Activated CD8-positive, alpha-beta T cell treated with anti-CD3 and anti-CD28 coated beads, Interleukin-2, amount 10 ng/mL, durations not matched to agents 7 days and 5 days (primary cell): ENCODE measurements at regions not wholly inside any gene's neighbourhood (a gene's known extent, or its start where the extent isn't known, plus 50 kb on each side); places are given as distances from the start of the nearest gene placed in this dataset.
"Not testable (repeated sequence)": the region's sequence is repeated elsewhere in the genome, so short reads cannot be mapped to it uniquely, and the experiment has no call there.

ENCODE experiments used
- ATAC-seq: fragments of 150-1000 bp; cut with Tn5 transposase; one replicate; pipeline ENCODE4 v1.10.0; 2021; ENCODE audit warnings: moderate library complexity
- CTCF ChIA-PET: fragments of 350-600 bp; sonication (Branson Sonifier 250); formaldehyde crosslinking; loops from one replicate; lab custom pipeline; 2021; ENCODE audit warnings: antibody characterized with exemption; lab: Charles Lee
- POLR2A ChIA-PET: fragments of 350-600 bp; sonication (Branson Sonifier 250); formaldehyde crosslinking; loops from one replicate; lab custom pipeline; 2021; ENCODE audit warnings: antibody characterized with exemption; lab: Charles Lee
- DNase-seq: peaks from one replicate; pipeline ENCODE4 v3.0.0-alpha.2; 2020
- H3K27ac Mint-ChIP-seq: one replicate; pipeline ENCODE4 v1.8.0; 2021; ENCODE audit warnings: mild to moderate bottlenecking, mixed read lengths
- H3K27me3 Mint-ChIP-seq: one replicate; pipeline ENCODE4 v1.8.0; 2021; ENCODE audit warnings: low read depth, mixed read lengths
- H3K36me3 Mint-ChIP-seq: one replicate; pipeline ENCODE4 v1.8.0; 2021; ENCODE audit warnings: low read depth, mixed read lengths
- H3K4me1 Mint-ChIP-seq: one replicate; pipeline ENCODE4 v1.8.0; 2021; ENCODE audit warnings: low read depth, mixed read lengths
- H3K4me3 Mint-ChIP-seq: one replicate; pipeline ENCODE4 v1.8.0; 2021; ENCODE audit warnings: mild to moderate bottlenecking, mixed read lengths
- H3K9me3 Mint-ChIP-seq: one replicate; pipeline ENCODE4 v1.8.0; 2022; ENCODE audit warnings: mixed read lengths; ENCODE audit not compliant: insufficient read depth

GRCh38 chr1:18565321-18565720 is 65.3 kb upstream of the PAX7 start:
- Mint-ChIP-seq H3K4me3 (no peak overlapping the region), H3K9me3 (no peaks in the 10 kb centered on the region), H3K27ac (no peak overlapping the region), H3K27me3 (peaks cover 5% of the 10 kb centered on the region), H3K4me1 (no peaks in the 10 kb centered on the region), H3K36me3 (no peaks in the 10 kb centered on the region)
- DNase-seq = no peak
- no peak for ATAC-seq
- ChIA-PET CTCF (interaction anchor here (0.8 kb wide), 1 partner anchor 12 kb away, joined by 3 read pairs; no protein-coding TSS in a partner anchor), POLR2A (no interaction called here)

DNA sequence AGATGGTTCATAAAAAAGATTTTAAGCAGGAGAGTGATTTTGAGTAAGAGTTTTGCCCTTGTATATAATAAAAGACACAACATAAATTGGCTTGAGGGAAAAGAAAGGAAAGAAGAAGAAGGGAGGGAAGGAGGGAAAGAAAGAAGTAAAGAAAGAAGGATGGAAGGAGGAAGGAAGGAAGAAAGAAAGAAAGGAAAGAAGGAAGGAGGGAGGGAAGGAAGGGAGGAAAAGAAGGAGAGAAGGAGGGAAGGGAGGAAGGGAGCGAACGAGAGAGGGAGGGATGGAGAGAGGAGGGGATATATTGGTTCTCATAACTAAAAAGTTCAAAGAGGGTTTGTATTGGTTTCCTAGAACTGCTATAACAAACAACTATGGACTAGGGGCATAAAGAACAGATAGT is 62.2 kb upstream of the PAX7 start:
- ChIA-PET CTCF (no interaction called here), POLR2A (no interaction called here)
- Mint-ChIP-seq H3K27me3 (peaks cover 2% of the 10 kb centered on the region), H3K4me1 (peaks cover 2% of the 10 kb centered on the region), H3K9me3 (no peaks in the 10 kb centered on the region), H3K36me3 (no peaks in the 10 kb centered on the region), H3K27ac (no peak overlapping the region), H3K4me3 (no peak overlapping the region)
- ATAC-seq (no peak), DNase-seq (no peak)

DNA sequence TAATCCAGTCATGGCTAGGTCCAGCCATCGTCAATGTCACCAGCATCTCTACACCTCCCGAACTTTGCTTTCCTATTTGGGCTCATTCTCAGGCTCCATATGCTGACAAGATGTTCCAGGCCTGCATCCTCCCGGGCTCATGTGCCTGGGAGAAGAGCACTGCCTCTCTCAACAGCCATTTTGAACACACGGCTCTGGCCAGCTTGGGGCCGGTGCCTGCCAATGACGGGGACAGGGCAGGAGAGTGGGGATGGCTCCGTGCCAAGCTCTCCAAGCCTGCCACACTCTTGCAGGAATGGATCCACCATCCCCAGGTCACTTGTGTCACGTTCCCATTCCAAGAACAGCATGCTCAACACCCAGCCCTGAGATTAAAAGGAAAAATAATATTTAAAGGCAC is 61.4 kb upstream of the PAX7 start:
- no peaks in the 10 kb centered on the region for H3K27me3 Mint-ChIP-seq
- H3K4me1 Mint-ChIP-seq = peaks cover 2% of the 10 kb centered on the region
- DNase-seq (no peak), ATAC-seq (no peak)
- no peaks in the 10 kb centered on the region for H3K36me3 Mint-ChIP-seq
- H3K4me3 Mint-ChIP-seq = no peak overlapping the region
- ChIA-PET CTCF (interaction anchor here (1.9 kb wide), 1 partner anchor 12 kb away, joined by 6 read pairs; no protein-coding TSS in a partner anchor), POLR2A (interaction anchor here (0.7 kb wide), 1 partner anchor 315 kb away, joined by 3 read pairs; no protein-coding TSS in a partner anchor)
- no peak overlapping the region for H3K27ac Mint-ChIP-seq
- H3K9me3 Mint-ChIP-seq = no peaks in the 10 kb centered on the region

DNA sequence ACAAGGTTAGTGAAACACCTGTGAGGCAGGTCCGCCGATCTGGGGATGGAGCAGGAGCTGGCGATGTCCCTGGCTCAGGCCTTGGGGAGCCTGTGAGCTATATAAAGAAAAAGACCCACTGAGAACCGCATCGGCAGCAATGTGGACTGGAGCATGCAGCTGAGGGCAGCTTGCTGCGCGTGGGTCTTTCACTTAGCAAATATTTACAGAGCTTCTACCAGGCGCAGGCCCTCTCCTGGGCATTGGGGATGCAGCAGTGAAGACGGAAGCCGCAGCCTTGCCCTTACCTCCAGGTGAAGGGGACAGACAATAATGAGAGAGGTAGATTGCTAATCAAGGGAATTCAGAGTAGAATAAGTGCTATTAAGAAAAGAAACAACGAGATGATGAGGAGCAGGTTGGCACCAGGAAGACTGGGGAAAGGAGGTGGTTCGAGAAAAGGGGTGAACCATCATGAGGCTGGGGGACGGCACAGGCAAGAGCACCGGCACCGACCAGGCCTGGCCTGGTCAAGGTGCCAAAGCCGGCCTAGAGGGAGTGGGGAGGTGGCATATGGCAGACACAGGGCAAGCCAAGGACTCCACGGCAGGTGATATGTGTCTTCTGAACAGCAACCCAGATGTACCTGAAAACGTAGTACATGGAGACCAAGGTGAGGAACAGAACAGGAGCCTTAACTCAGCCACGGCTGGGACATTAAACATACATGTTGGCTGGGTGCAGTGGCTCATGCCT is 60.7 kb upstream of the PAX7 start:
- CTCF ChIA-PET = interaction anchor here (1.9 kb wide), 1 partner anchor 12 kb away, joined by 6 read pairs; no protein-coding TSS in a partner anchor
- Mint-ChIP-seq H3K9me3 (no peaks in the 10 kb centered on the region), H3K4me3 (no peak overlapping the region), H3K27me3 (no peaks in the 10 kb centered on the region), H3K27ac (no peak overlapping the region), H3K4me1 (peaks cover 2% of the 10 kb centered on the region), H3K36me3 (no peaks in the 10 kb centered on the region)
- POLR2A ChIA-PET = interaction anchor here (0.7 kb wide), 1 partner anchor 316 kb away, joined by 3 read pairs; no protein-coding TSS in a partner anchor
- no peak for ATAC-seq
- no peak for DNase-seq

DNA sequence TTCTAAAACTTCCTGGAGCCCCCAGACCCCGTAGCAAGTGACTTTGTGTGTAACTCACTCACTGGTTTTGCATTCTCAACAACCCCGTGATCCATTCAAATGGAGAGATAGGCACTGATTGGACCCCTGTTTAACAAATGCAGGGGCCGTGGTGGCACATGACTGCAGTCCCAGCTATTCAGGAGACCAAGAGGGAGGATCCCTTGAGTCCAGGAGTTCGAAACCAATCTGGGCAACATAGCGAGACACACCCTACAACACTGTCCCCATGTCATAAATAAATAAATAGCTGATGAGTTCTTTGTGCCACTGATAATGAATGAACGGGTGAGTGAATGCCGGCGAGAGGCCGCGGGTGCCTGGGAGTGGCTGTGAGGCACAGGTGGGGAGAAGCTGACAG is 59.4 kb upstream of the PAX7 start:
- DNase-seq (no peak), ATAC-seq (no peak)
- H3K4me3 Mint-ChIP-seq = no peak overlapping the region
- POLR2A ChIA-PET = no interaction called here
- CTCF ChIA-PET = interaction anchor here (1.4 to 1.9 kb wide), 2 partner anchors 10 kb away, joined by 6 to 7 read pairs; no protein-coding TSS in a partner anchor
- H3K27ac Mint-ChIP-seq = no peak overlapping the region
- H3K4me1 Mint-ChIP-seq = peaks cover 2% of the 10 kb centered on the region
- H3K36me3 Mint-ChIP-seq = no peaks in the 10 kb centered on the region
- H3K9me3 Mint-ChIP-seq = no peaks in the 10 kb centered on the region
- no peaks in the 10 kb centered on the region for H3K27me3 Mint-ChIP-seq

DNA sequence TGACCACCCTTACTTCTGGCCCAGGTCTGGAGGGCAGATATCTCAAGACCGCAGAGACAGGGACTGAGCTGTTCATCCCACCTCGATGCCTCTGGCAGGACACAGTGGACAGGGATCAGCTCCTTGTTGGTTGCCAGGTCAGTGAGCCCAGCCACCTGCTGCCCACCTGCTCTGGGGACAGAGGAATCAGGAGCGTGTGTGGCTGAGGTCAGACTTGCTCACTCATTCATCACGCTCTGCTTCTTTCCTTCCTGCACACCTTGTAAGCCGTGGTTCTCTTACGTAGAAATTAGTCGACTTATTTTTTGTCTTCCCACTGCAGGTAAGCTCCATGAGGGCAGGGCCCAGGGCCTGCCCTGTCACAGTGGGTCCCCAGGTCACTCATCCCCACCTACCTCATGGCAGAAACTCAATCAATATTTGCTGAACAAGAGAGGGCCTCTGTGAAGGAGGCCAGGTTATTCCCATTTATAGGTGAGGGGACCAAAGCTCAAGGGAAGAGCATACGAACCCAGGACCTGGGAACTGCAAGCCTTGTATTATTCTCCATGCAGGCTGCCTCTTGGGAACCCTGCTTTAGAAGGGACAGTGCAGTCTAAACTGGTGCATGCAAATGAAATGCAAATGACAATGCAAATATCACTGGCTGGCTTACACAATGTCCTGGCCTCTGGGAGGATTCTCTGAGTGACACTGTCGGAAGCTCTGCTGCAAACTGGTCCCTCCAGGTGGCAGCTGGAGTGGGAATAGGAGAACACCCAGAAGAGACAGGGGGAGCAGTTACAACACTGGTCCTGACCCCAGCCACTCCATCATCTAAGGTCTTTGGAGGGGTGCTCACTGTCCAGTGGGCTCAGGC is 58.4 kb upstream of the PAX7 start:
- no peak overlapping the region for H3K27ac Mint-ChIP-seq
- no peaks in the 10 kb centered on the region for H3K9me3 Mint-ChIP-seq
- CTCF ChIA-PET = interaction anchor here (1.4 kb wide), 1 partner anchor 9 kb away, joined by 7 read pairs; no protein-coding TSS in a partner anchor
- H3K36me3 Mint-ChIP-seq = no peaks in the 10 kb centered on the region
- ATAC-seq (no peak), DNase-seq (no peak)
- peaks cover 2% of the 10 kb centered on the region for H3K4me1 Mint-ChIP-seq
- H3K27me3 Mint-ChIP-seq = no peaks in the 10 kb centered on the region
- no peak overlapping the region for H3K4me3 Mint-ChIP-seq
- POLR2A ChIA-PET = no interaction called here

- Mint-ChIP-seq H3K36me3 (no peaks in the 10 kb centered on the region), H3K27ac (no peak overlapping the region), H3K27me3 (no peaks in the 10 kb centered on the region), H3K4me3 (no peak overlapping the region), H3K4me1 (peaks cover 2% of the 10 kb centered on the region), H3K9me3 (no peaks in the 10 kb centered on the region)
- POLR2A ChIA-PET = no interaction called here
- CTCF ChIA-PET = no interaction called here
- ATAC-seq (no peak), DNase-seq (no peak)
These were observed 57.5 kb upstream of the PAX7 start for GRCh38 chr1:18573170-18573569.

GRCh38 chr1:18574754-18575153 is 55.9 kb upstream of the PAX7 start:
- no peaks in the 10 kb centered on the region for H3K9me3 Mint-ChIP-seq
- no peak for DNase-seq
- H3K4me3 Mint-ChIP-seq = no peak overlapping the region
- POLR2A ChIA-PET = no interaction called here
- H3K27ac Mint-ChIP-seq = no peak overlapping the region
- ATAC-seq = no peak
- no peaks in the 10 kb centered on the region for H3K27me3 Mint-ChIP-seq
- H3K36me3 Mint-ChIP-seq = no peaks in the 10 kb centered on the region
- CTCF ChIA-PET = interaction anchor here (1.3 to 3.5 kb wide), 5 partner anchors 18 to 275 kb away, joined by 3 to 16 read pairs (median 6); no protein-coding TSS in a partner anchor
- peaks cover 2% of the 10 kb centered on the region for H3K4me1 Mint-ChIP-seq

DNA sequence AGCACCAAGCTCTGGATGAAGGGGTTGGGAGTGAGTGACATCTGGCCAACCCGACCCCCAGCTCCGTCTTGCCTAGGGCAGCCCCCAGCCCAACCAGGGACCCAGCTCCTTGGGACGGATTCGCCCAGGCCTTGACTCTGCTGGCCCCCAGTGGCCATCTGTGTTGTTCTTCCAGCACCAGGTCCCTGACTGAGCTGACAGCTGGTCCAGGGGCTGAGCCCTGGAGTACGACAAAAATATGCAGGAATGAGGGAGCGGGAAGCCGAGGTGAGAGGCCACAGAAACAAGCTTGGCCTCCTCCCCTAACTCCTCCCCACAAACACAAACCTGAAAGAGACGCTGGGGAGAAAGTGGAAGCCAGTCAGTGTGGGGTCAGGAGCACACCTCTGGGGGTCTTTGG is 55.0 kb upstream of the PAX7 start:
- Mint-ChIP-seq H3K36me3 (no peaks in the 10 kb centered on the region), H3K27ac (no peak overlapping the region), H3K4me3 (no peak overlapping the region), H3K4me1 (peaks cover 2% of the 10 kb centered on the region), H3K27me3 (no peaks in the 10 kb centered on the region), H3K9me3 (no peaks in the 10 kb centered on the region)
- DNase-seq = peak; percentile 56
- POLR2A ChIA-PET = no interaction called here
- CTCF ChIA-PET = interaction anchor here (0.6 to 3.5 kb wide), 9 partner anchors 8 to 276 kb away, joined by 3 to 16 read pairs (median 3); no protein-coding TSS in a partner anchor
- no peak for ATAC-seq

DNA sequence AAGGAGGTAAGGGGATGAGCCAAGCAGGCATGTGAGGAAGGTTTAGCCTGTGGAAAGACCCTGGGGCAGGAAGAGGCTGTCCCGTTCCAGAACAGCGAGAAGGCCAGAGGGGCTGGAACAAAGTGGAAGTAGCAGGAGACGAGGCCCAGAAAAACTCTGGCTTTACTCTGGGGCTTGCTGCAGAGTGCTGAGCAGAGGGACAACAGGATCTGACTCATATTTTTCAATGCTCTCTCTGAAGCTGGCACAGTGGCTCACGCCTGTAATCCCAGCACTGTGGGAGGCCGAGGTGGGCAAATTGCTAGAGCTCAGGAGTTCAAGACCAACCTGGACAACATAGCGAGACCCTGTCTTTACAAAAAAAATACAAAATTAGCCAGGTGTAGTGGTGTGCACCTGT is 52.4 kb upstream of the PAX7 start:
- H3K9me3 Mint-ChIP-seq = no peaks in the 10 kb centered on the region
- POLR2A ChIA-PET = no interaction called here
- no peaks in the 10 kb centered on the region for H3K27me3 Mint-ChIP-seq
- H3K4me1 Mint-ChIP-seq = peaks cover 1% of the 10 kb centered on the region
- no peak for DNase-seq
- no peak overlapping the region for H3K4me3 Mint-ChIP-seq
- H3K27ac Mint-ChIP-seq = no peak overlapping the region
- H3K36me3 Mint-ChIP-seq = no peaks in the 10 kb centered on the region
- CTCF ChIA-PET = interaction anchor here (1.0 kb wide), 1 partner anchor 13 kb away, joined by 3 read pairs; no protein-coding TSS in a partner anchor
- ATAC-seq = no peak

- H3K9me3 Mint-ChIP-seq, ATAC-seq, POLR2A ChIA-PET, CTCF ChIA-PET, H3K4me3 Mint-ChIP-seq, H3K36me3 Mint-ChIP-seq, DNase-seq, H3K27me3 Mint-ChIP-seq, H3K4me1 Mint-ChIP-seq, H3K27ac Mint-ChIP-seq: not testable (repeated sequence)
These were observed 51.4 kb upstream of the PAX7 start for GRCh38 chr1:18579267-18579666.
